ENCODE measurements at regions not wholly inside any gene's neighbourhood (a gene's known extent, or its start where the extent isn't known, plus 50 kb on each side); places are given as distances from the start of the nearest gene placed in this dataset.

GRCh38 chr5:2008851-2009629, 126.3 kb upstream of the IRX4 start:
- TF ChIP-seq, protein P1, sequence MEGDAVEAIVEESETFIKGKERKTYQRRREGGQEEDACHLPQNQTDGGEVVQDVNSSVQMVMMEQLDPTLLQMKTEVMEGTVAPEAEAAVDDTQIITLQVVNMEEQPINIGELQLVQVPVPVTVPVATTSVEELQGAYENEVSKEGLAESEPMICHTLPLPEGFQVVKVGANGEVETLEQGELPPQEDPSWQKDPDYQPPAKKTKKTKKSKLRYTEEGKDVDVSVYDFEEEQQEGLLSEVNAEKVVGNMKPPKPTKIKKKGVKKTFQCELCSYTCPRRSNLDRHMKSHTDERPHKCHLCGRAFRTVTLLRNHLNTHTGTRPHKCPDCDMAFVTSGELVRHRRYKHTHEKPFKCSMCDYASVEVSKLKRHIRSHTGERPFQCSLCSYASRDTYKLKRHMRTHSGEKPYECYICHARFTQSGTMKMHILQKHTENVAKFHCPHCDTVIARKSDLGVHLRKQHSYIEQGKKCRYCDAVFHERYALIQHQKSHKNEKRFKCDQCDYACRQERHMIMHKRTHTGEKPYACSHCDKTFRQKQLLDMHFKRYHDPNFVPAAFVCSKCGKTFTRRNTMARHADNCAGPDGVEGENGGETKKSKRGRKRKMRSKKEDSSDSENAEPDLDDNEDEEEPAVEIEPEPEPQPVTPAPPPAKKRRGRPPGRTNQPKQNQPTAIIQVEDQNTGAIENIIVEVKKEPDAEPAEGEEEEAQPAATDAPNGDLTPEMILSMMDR (IDR thresholded peaks at IDR 0.05; ENCODE audit: low read depth, low read length): no peak
- no peak for TF ChIP-seq EZH2phosphoT487 (IDR thresholded peaks at IDR 0.05; ENCODE audit: low read depth)

Data from OCI-LY3 (cell line).